ENCODE measurements at regions not wholly inside any gene's neighbourhood (a gene's known extent, or its start where the extent isn't known, plus 50 kb on each side); places are given as distances from the start of the nearest gene placed in this dataset.

DNA sequence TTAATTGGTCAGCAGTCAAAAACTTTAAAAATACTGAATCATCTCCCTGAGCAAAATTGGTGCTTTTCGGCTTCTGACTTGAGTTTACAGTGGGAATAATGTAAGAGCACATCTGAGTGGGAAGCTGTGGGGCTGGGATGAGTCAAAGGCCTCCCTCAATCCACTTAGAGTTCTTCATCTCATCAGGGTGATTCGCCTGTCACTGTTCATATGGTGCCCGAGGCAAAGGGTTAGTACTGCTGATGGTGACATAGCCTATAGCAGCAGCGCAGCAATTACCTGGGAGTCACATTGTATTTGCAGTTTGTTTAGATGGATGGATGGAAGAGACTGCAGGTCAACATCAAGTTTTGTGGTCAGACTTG is 113.8 kb upstream of the ZNF608 start:
- Histone ChIP-seq H3K9me3 (ENCODE audit: control insufficient read depth in 2 of 2, low read length in 2 of 2) (no peaks in the 10 kb centered on the region), H3K27me3 (ENCODE audit: control insufficient read depth in 1 of 2, insufficient read depth in 2 of 2, low read length in 2 of 2) (no peaks in the 10 kb centered on the region), H3K27ac (ENCODE audit: low read length) (no peak overlapping the region), H3K4me1 (ENCODE audit: control insufficient read depth, insufficient read depth, low read length) (no peaks in the 10 kb centered on the region), H3K9ac (ENCODE audit: low read length in 2 of 2) (no peak overlapping the region), H3K36me3 (ENCODE audit: control insufficient read depth in 2 of 2, insufficient read depth in 2 of 2, low read length in 2 of 2) (no peaks in the 10 kb centered on the region), H3K4me3 (ENCODE audit: low read length in 2 of 2) (no peak overlapping the region)

DNA sequence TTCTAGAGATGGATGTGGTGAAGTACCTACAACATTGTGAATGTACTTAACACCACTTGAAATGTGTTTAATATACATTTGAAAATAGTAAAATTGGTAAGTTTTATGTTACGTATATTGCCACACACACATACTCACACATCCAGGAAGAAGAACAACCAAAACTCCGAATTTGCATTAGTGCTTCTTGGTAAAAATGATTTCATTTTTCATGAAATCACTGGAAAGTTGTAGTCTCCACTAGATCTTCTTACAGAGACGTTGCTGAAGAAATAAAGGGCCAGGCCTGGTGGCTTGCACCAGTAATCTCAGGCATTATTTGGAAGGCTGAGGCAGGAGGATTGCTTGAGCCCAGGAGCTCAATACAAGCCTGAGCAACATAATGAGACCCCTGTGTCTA is 118.6 kb upstream of the ZNF608 start:
- H3K27me3 ChIP-seq (ENCODE audit: control insufficient read depth in 1 of 2, insufficient read depth in 2 of 2, low read length in 2 of 2): no peaks in the 10 kb centered on the region
- H3K4me3 ChIP-seq (ENCODE audit: low read length in 2 of 2): no peak overlapping the region
- no peaks in the 10 kb centered on the region for H3K9me3 ChIP-seq (ENCODE audit: control insufficient read depth in 2 of 2, low read length in 2 of 2)
- no peaks in the 10 kb centered on the region for H3K36me3 ChIP-seq (ENCODE audit: control insufficient read depth in 2 of 2, insufficient read depth in 2 of 2, low read length in 2 of 2)
- no peak overlapping the region for H3K27ac ChIP-seq (ENCODE audit: low read length)
- no peak overlapping the region for H3K9ac ChIP-seq (ENCODE audit: low read length in 2 of 2)
- no peaks in the 10 kb centered on the region for H3K4me1 ChIP-seq (ENCODE audit: control insufficient read depth, insufficient read depth, low read length)

DNA sequence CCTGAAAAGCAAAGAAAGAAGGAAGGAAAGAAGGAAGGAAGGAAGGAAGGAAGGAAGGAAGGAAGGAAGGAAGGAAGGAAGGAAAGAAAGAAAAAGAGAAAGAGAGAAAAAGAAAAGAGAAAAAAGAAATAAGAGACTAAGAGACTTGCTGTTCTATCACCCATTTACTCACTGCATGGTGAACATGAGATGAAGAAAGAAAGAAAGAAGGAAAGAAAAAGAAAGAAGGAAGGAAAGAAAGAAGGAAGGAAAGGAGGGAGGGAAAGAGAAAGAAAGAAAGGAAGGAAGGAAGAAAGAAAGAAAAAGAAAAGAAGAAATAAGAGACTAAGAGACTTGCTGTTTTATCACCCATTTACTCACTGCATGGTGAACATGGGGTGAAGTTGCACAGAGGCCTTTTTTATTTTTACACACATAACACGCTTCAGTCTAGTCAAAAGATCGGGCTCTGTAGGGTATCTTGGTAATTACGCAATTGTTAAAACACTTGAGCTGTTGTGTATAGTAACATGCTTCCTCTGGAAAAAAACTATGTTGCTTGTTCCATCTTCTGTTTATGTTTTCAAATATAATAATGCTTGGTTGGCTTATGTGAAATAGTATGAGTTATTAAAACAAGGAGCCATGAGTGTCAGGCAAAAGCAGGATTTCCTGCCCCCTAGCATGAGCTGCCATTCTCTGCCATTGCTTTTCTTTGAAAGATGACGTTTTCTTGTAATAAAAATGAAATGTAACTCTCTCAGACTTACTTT is 119.3 kb upstream of the ZNF608 start:
- Histone ChIP-seq H3K4me1 (ENCODE audit: control insufficient read depth, insufficient read depth, low read length) (no peaks in the 10 kb centered on the region), H3K9ac (ENCODE audit: low read length in 2 of 2) (no peak overlapping the region), H3K9me3 (ENCODE audit: control insufficient read depth in 2 of 2, low read length in 2 of 2) (no peaks in the 10 kb centered on the region), H3K36me3 (ENCODE audit: control insufficient read depth in 2 of 2, insufficient read depth in 2 of 2, low read length in 2 of 2) (no peaks in the 10 kb centered on the region), H3K27ac (ENCODE audit: low read length) (no peak overlapping the region), H3K4me3 (ENCODE audit: low read length in 2 of 2) (no peak overlapping the region), H3K27me3 (ENCODE audit: control insufficient read depth in 1 of 2, insufficient read depth in 2 of 2, low read length in 2 of 2) (no peaks in the 10 kb centered on the region)

DNA sequence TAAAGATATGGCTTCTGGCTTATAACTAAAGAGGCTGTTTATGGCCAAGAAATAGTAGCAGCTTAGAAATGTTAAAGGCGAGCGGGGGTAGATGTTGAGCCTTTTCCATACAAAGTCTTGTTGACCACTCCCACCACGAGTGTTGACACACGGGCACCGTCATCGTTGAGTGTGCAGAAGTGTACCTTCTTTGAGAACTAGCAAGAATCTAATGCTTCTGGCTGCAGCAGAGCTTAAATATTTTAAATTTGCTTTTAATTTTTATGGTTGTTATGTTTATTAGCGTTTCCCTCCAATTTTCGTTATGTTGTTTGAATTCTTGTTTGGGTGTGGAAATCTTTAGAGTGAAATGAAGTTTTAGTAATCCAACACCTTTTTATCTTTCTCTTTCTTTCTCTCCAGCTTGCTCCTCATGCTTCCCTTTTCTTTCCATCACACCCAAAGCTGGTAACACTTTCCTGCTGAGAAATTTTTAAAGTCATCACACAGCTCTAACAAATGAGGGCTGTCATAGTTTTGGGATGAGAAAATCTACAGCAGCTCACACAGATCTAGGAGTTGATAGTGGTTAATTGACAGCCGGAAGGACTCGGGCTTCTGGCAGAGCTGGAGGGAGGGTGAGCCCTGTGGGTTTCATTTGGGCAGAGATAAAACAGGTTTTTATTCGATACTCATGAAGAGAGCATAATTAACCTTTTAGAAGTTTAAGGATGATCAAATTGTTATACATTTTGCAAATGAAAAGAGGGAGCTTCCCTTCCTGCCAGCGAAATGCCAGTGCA is 120.1 kb upstream of the ZNF608 start:
- no peaks in the 10 kb centered on the region for H3K4me1 ChIP-seq (ENCODE audit: control insufficient read depth, insufficient read depth, low read length)
- no peak overlapping the region for H3K27ac ChIP-seq (ENCODE audit: low read length)
- no peak overlapping the region for H3K4me3 ChIP-seq (ENCODE audit: low read length in 2 of 2)
- no peaks in the 10 kb centered on the region for H3K36me3 ChIP-seq (ENCODE audit: control insufficient read depth in 2 of 2, insufficient read depth in 2 of 2, low read length in 2 of 2)
- H3K9ac ChIP-seq (ENCODE audit: low read length in 2 of 2): no peak overlapping the region
- H3K9me3 ChIP-seq (ENCODE audit: control insufficient read depth in 2 of 2, low read length in 2 of 2): no peaks in the 10 kb centered on the region
- no peaks in the 10 kb centered on the region for H3K27me3 ChIP-seq (ENCODE audit: control insufficient read depth in 1 of 2, insufficient read depth in 2 of 2, low read length in 2 of 2)

DNA sequence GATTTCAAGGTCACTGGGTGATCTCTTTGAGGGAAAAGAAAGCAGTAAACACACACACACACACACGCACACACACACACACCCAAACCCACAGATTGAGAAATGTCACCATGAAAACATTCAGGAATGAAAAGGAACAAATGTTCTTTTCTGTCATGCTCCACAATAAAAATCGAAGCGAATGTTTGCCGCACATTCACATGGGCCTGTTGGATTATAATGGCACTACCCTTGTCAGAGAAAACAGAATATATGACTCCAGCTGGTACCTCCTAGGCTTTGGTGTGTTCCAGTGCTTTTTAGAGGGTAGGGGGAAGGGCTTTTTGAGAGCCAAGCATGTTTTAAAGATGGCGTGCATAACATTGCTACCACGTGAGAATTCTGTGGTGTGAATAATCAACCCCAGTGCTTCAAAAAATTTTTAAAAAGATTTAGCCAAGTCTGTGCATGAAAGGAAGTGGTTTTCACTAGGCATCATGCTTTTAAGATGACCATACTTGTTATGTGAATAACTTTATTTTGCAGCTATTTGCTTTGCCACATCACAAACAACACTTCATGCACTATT is 120.8 kb upstream of the ZNF608 start:
- Histone ChIP-seq H3K27ac (ENCODE audit: low read length) (no peak overlapping the region), H3K36me3 (ENCODE audit: control insufficient read depth in 2 of 2, insufficient read depth in 2 of 2, low read length in 2 of 2) (no peaks in the 10 kb centered on the region), H3K9me3 (ENCODE audit: control insufficient read depth in 2 of 2, low read length in 2 of 2) (no peaks in the 10 kb centered on the region), H3K4me3 (ENCODE audit: low read length in 2 of 2) (no peak overlapping the region), H3K9ac (ENCODE audit: low read length in 2 of 2) (no peak overlapping the region), H3K4me1 (ENCODE audit: control insufficient read depth, insufficient read depth, low read length) (no peaks in the 10 kb centered on the region), H3K27me3 (ENCODE audit: control insufficient read depth in 1 of 2, insufficient read depth in 2 of 2, low read length in 2 of 2) (no peaks in the 10 kb centered on the region)

DNA sequence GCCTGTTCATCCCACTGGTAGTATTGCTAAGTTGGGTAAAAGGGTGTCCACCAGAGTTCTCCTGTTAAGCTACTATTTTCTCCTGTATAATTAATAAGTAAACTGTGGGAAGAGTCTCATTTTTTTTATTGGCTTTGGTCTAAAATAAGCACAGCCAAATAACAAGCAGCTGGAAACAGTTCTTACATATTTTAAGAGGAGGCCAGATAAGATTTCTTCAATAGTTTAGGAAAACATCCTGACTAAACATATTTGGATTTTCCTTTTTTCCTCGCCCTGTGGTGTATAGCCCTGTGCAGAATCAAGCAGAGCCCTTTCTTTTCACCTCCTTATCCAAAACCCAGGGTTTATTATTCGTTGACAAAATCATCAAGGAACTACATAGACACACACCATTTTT is 122.2 kb upstream of the ZNF608 start:
- Histone ChIP-seq H3K27ac (ENCODE audit: low read length) (no peak overlapping the region), H3K9ac (ENCODE audit: low read length in 2 of 2) (no peak overlapping the region), H3K4me1 (ENCODE audit: control insufficient read depth, insufficient read depth, low read length) (no peaks in the 10 kb centered on the region), H3K36me3 (ENCODE audit: control insufficient read depth in 2 of 2, insufficient read depth in 2 of 2, low read length in 2 of 2) (no peaks in the 10 kb centered on the region), H3K4me3 (ENCODE audit: low read length in 2 of 2) (no peak overlapping the region), H3K9me3 (ENCODE audit: control insufficient read depth in 2 of 2, low read length in 2 of 2) (no peaks in the 10 kb centered on the region), H3K27me3 (ENCODE audit: control insufficient read depth in 1 of 2, insufficient read depth in 2 of 2, low read length in 2 of 2) (no peaks in the 10 kb centered on the region)

DNA sequence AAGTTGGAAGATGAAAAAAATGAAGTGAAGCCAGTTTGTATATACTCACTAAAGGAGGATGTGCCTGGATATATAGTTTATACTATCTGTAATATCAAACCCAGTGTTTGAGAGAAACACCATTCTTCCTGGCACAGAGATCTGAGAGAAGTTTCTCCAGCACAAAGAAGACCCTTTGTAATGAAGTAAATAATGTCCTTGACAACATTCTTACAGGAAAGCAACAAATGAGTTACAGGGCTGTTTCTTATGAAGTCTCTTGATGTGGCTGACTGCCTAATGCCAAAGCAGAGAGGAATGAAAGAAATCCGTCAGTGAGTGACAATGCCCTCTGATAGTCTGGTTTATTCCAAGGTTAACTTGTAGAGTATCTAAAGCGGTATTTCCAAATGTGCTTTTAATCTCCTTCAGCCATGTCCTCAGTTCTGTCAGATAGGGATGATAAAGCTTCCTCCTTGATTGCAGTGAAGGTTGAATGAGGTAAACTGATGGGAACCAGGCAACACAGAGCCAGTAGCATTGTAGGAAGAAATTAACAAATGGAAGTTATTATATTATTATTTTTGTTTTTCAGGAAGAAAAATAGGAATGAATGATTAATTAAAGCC is 123.1 kb upstream of the ZNF608 start:
- H3K27me3 ChIP-seq (ENCODE audit: control insufficient read depth in 1 of 2, insufficient read depth in 2 of 2, low read length in 2 of 2): no peaks in the 10 kb centered on the region
- H3K4me3 ChIP-seq (ENCODE audit: low read length in 2 of 2): no peak overlapping the region
- H3K36me3 ChIP-seq (ENCODE audit: control insufficient read depth in 2 of 2, insufficient read depth in 2 of 2, low read length in 2 of 2): no peaks in the 10 kb centered on the region
- H3K9ac ChIP-seq (ENCODE audit: low read length in 2 of 2): no peak overlapping the region
- no peaks in the 10 kb centered on the region for H3K9me3 ChIP-seq (ENCODE audit: control insufficient read depth in 2 of 2, low read length in 2 of 2)
- H3K27ac ChIP-seq (ENCODE audit: low read length): no peak overlapping the region
- H3K4me1 ChIP-seq (ENCODE audit: control insufficient read depth, insufficient read depth, low read length): no peaks in the 10 kb centered on the region

DNA sequence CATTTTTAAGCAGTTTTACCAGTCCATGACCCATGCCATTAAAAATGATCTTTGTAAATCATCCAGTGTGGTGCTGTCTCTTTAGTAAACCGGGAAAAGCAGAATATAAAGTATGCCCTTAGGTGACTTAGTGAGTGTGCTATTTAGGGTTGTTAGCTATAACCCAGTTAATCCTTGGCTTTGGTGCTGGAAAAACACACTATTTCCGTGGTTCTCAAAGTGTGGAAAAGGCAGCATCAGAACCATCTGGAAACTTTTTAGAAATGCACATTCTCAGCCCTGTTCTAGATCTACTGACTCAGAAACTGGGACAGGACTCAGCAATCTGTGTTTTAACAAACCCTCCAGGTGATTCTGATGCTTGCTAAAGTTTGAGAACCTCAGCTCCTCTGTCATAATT is 123.6 kb upstream of the ZNF608 start:
- no peak overlapping the region for H3K27ac ChIP-seq (ENCODE audit: low read length)
- no peaks in the 10 kb centered on the region for H3K27me3 ChIP-seq (ENCODE audit: control insufficient read depth in 1 of 2, insufficient read depth in 2 of 2, low read length in 2 of 2)

DNA sequence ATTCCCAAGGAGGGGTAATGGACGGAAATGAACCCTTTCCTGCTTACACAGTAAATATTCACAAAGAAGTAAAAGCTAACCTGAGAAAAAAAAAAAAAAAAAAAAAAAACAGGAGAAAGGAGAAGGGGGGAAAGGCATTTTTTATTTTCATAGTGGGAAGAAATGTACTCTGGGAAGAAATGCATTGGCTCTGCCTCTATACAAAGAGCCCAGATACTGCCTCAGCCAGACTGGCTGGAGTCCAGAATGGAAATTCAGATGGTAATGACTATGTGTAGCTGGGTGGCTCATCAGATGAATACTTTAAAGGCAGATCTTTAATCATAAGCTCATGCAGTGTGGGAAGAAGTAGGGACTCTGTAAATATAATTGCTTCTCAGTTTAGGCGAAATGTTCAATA is 124.9 kb upstream of the ZNF608 start:
- Histone ChIP-seq H3K4me1 (ENCODE audit: control insufficient read depth, insufficient read depth, low read length) (no peaks in the 10 kb centered on the region), H3K9ac (ENCODE audit: low read length in 2 of 2) (no peak overlapping the region), H3K36me3 (ENCODE audit: control insufficient read depth in 2 of 2, insufficient read depth in 2 of 2, low read length in 2 of 2) (no peaks in the 10 kb centered on the region), H3K4me3 (ENCODE audit: low read length in 2 of 2) (no peak overlapping the region), H3K27me3 (ENCODE audit: control insufficient read depth in 1 of 2, insufficient read depth in 2 of 2, low read length in 2 of 2) (no peaks in the 10 kb centered on the region), H3K9me3 (ENCODE audit: control insufficient read depth in 2 of 2, low read length in 2 of 2) (no peaks in the 10 kb centered on the region), H3K27ac (ENCODE audit: low read length) (no peak overlapping the region)

More for the DNA sequence above, 123.6 kb upstream of the ZNF608 start:
- no peaks in the 10 kb centered on the region for H3K4me1 ChIP-seq (ENCODE audit: control insufficient read depth, insufficient read depth, low read length)
- H3K9ac ChIP-seq (ENCODE audit: low read length in 2 of 2): no peak overlapping the region
- no peaks in the 10 kb centered on the region for H3K36me3 ChIP-seq (ENCODE audit: control insufficient read depth in 2 of 2, insufficient read depth in 2 of 2, low read length in 2 of 2)
- H3K9me3 ChIP-seq (ENCODE audit: control insufficient read depth in 2 of 2, low read length in 2 of 2): no peaks in the 10 kb centered on the region
- H3K4me3 ChIP-seq (ENCODE audit: low read length in 2 of 2): no peak overlapping the region

DNA sequence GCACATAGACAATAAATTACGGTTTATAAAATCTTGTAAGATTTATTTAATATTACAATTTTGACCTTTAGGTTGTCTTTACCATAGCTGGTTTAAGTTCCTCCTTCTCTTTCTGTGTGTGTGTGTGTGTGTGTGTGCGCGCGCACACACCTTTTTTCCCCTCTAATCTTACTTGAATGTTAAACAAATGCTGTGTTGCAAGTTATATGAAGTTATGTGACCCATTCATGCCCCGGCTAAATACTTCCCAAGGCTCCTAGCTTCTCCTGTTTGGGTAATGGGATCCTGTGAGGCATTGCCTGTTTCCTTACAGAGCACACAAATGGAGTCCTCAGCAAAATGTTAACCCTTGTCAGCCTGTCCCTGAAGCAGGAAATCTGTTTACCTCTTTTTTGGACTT is 125.6 kb upstream of the ZNF608 start:
- Histone ChIP-seq H3K9me3 (ENCODE audit: control insufficient read depth in 2 of 2, low read length in 2 of 2) (no peaks in the 10 kb centered on the region), H3K27ac (ENCODE audit: low read length) (no peak overlapping the region), H3K27me3 (ENCODE audit: control insufficient read depth in 1 of 2, insufficient read depth in 2 of 2, low read length in 2 of 2) (no peaks in the 10 kb centered on the region), H3K4me3 (ENCODE audit: low read length in 2 of 2) (no peak overlapping the region), H3K4me1 (ENCODE audit: control insufficient read depth, insufficient read depth, low read length) (no peaks in the 10 kb centered on the region), H3K9ac (ENCODE audit: low read length in 2 of 2) (no peak overlapping the region), H3K36me3 (ENCODE audit: control insufficient read depth in 2 of 2, insufficient read depth in 2 of 2, low read length in 2 of 2) (no peaks in the 10 kb centered on the region)

Data from stomach smooth muscle (tissue), 2 donors.